Endothelial cell of umbilical vein (primary cell): ENCODE measurements at regions not wholly inside any gene's neighbourhood (a gene's known extent, or its start where the extent isn't known, plus 50 kb on each side); places are given as distances from the start of the nearest gene placed in this dataset.

Source experiments
- BruUV-seq: library from RNA; stranded (reverse); fragments of 400-500 nt; replicated peaks from 2 replicates; lab custom pipeline; 2021; lab: Mats Ljungman, UMichigan
- CTCF ChIA-PET: fragments of 300-600, 350-600 bp; sonication (Branson Sonifier 250); formaldehyde crosslinking; loops from one replicate; lab custom pipeline; 2021; ENCODE audit warnings: antibody characterized with exemption, inconsistent platforms; lab: Charles Lee
- POLR2A ChIA-PET: fragments of 300-600, 350-600 bp; sonication (Branson Sonifier 250); formaldehyde crosslinking; loops from one replicate; lab custom pipeline; 2021; ENCODE audit warnings: antibody characterized with exemption, inconsistent platforms; lab: Charles Lee
- DNase-seq: peaks from one replicate; pipeline ENCODE4 v3.0.0-alpha.2; 2011; ENCODE audit warnings: low read depth, low spot score
- FAIRE-seq: peaks from 2 replicates; lab custom pipeline; 2011; peaks lifted over from hg19 to GRCh38; lab: Jason Lieb, UNC
- H2AFZ ChIP-seq: 2 replicates; pipeline ENCODE4 v1.6.0; 2012; ENCODE audit warnings: low read depth, low read length, control low read depth, inconsistent platforms
- H3K27ac ChIP-seq: 2 replicates; pipeline ENCODE4 v1.5.1; 2011; ENCODE audit warnings: low read depth, mild to moderate bottlenecking, control low read depth, low read length, moderate library complexity; ENCODE audit not compliant: insufficient read depth
- H3K27me3 ChIP-seq, 2 experiments: 2 replicates each; pipeline versions ENCODE4 v1.6.0 to v1.6.1; 2011; ENCODE audit warnings: low read length in 2 of 2, mixed read lengths in 1 of 2; ENCODE audit not compliant: control insufficient read depth in 2 of 2, insufficient read depth in 2 of 2
- H3K36me3 ChIP-seq, 2 experiments: 2 replicates in 1 of 2; 3 replicates in 1 of 2; pipeline ENCODE4 v1.5.1; 2011; ENCODE audit warnings: low read length in 2 of 2, mild to moderate bottlenecking in 1 of 2, moderate library complexity in 1 of 2; ENCODE audit not compliant: control insufficient read depth in 2 of 2, insufficient read depth in 2 of 2; ENCODE audit errors: extremely low read depth in 1 of 2
- H3K4me1 ChIP-seq: 3 replicates; pipeline ENCODE4 v1.5.1; 2011; ENCODE audit warnings: mild to moderate bottlenecking, low read length; ENCODE audit not compliant: control insufficient read depth, insufficient read depth; ENCODE audit errors: extremely low read depth
- H3K4me2 ChIP-seq: 2 replicates; pipeline ENCODE4 v1.6.1; 2011; ENCODE audit warnings: low read length, control low read depth, mixed read lengths; ENCODE audit not compliant: insufficient read depth
- H3K4me3 ChIP-seq, 3 experiments: fragments of 200-600 bp in 1 of 3; sonication (generic), shearing (Covaris generic) in 1 of 3; replicated peaks in 1 of 3; 2 replicates each; pipeline ENCODE4 v1.5.1; 2011 to 2016; ENCODE audit warnings: control low read depth in 3 of 3, low read length in 3 of 3, mild to moderate bottlenecking in 2 of 3, inconsistent platforms in 1 of 3, low read depth in 1 of 3, moderate library complexity in 1 of 3; ENCODE audit not compliant: insufficient read depth in 1 of 3
- H3K79me2 ChIP-seq: 2 replicates; pipeline ENCODE4 v1.6.0; 2012; ENCODE audit warnings: low read length, inconsistent platforms; ENCODE audit not compliant: control insufficient read depth, insufficient read depth
- H3K9ac ChIP-seq: replicated peaks from 2 replicates; pipeline ENCODE3; 2011; ENCODE audit warnings: low read length, control low read depth; ENCODE audit not compliant: insufficient read depth; ENCODE audit errors: extremely low read depth
- H3K9me1 ChIP-seq: replicated peaks from 3 replicates; pipeline ENCODE4 v1.6.0; 2011; ENCODE audit warnings: mild to moderate bottlenecking, low read length; ENCODE audit not compliant: control insufficient read depth, insufficient read depth; ENCODE audit errors: extremely low read depth
- H3K9me3 ChIP-seq: replicated peaks from 2 replicates; pipeline ENCODE4 v1.5.1; 2012; ENCODE audit warnings: low read length, inconsistent platforms; ENCODE audit not compliant: control insufficient read depth, insufficient read depth
- H4K20me1 ChIP-seq: replicated peaks from 2 replicates; pipeline ENCODE3; 2011; ENCODE audit warnings: mild to moderate bottlenecking, low read length; ENCODE audit not compliant: control insufficient read depth, insufficient read depth; ENCODE audit errors: extremely low read depth
- CTCF ChIP-seq, 2 donors: IDR thresholded peaks; 1 replicate in 1 of 2; 2 replicates in 1 of 2; pipeline ENCODE4 v1.5.1; 2011; ENCODE audit warnings: low read length in 2 of 2, mild to moderate bottlenecking in 2 of 2, moderate library complexity in 2 of 2, control low read depth in 1 of 2, inconsistent platforms in 1 of 2, low read depth in 1 of 2; ENCODE audit not compliant: insufficient read depth in 1 of 2; ENCODE audit errors: extremely low read depth in 1 of 2
- EZH2 ChIP-seq: IDR thresholded peaks from 2 replicates; pipeline ENCODE4 v1.6.1; 2012; ENCODE audit warnings: borderline replicate concordance, low read depth, mild to moderate bottlenecking, moderate library complexity, low read length, inconsistent platforms; ENCODE audit not compliant: severe bottlenecking
- FOS ChIP-seq: IDR thresholded peaks from 2 replicates; pipeline ENCODE4 v1.6.1; 2011; ENCODE audit warnings: mild to moderate bottlenecking, low read length, moderate library complexity, borderline replicate concordance; ENCODE audit not compliant: insufficient read depth
- GATA2 ChIP-seq: IDR thresholded peaks from 2 replicates; pipeline ENCODE4 v1.7.0; 2011; ENCODE audit warnings: low read depth, mild to moderate bottlenecking, moderate library complexity, mixed read lengths, low read length; ENCODE audit not compliant: insufficient read length, insufficient read depth
- JUN ChIP-seq: IDR thresholded peaks from 2 replicates; pipeline ENCODE4 v1.6.1; 2011; ENCODE audit warnings: borderline replicate concordance, low read depth; ENCODE audit not compliant: insufficient read length, insufficient read depth
- MAX ChIP-seq: IDR thresholded peaks from 2 replicates; pipeline ENCODE4 v1.6.1; 2011; ENCODE audit not compliant: insufficient read depth, insufficient read length
- MYC ChIP-seq: IDR thresholded peaks from one replicate; pipeline ENCODE4 v1.6.1; 2011; ENCODE audit warnings: mild to moderate bottlenecking, low read depth, low read length
- POLR2A ChIP-seq: IDR thresholded peaks from 2 replicates; pipeline ENCODE4 v1.6.1; 2012; ENCODE audit warnings: low read depth, mild to moderate bottlenecking, control low read depth, low read length
- POLR2AphosphoS5 ChIP-seq: IDR thresholded peaks from 2 replicates; pipeline ENCODE4 v1.6.1; 2012; ENCODE audit warnings: low read depth, mild to moderate bottlenecking, control low read depth, low read length, moderate library complexity; ENCODE audit not compliant: insufficient read depth
- dilution Hi-C: fragments of 300-500 bp; cut with MboI; formaldehyde crosslinking; loops from one replicate; pipeline ENCODE4 v1.15.0; 2019; ENCODE audit warnings: low sequenced_read_pairs; ENCODE audit not compliant: extremely low pct_ligation_motif_present
- intact Hi-C: fragments of 100-400 bp; cut with micrococcal nuclease; formaldehyde crosslinking; loops from one replicate; pipeline ENCODE4 v1.10.0; 2022

- Histone ChIP-seq H3K9ac (no peak overlapping the region), H4K20me1 (no peaks in the 10 kb centered on the region), H3K27ac (no peak overlapping the region), H3K4me2 (no peak overlapping the region), H3K79me2 (no peaks in the 10 kb centered on the region), H3K27me3 (no peaks in the 10 kb centered on the region), H3K4me1 (no peaks in the 10 kb centered on the region), H2AFZ (no peak overlapping the region), H3K9me3 (peaks cover 2% of the 10 kb centered on the region), H3K9me1 (no peaks in the 10 kb centered on the region), H3K4me3 (no peak overlapping the region), H3K36me3 (no peaks in the 10 kb centered on the region)
- intact Hi-C loops (no loop called here), dilution Hi-C loops (no loop called here)
- FAIRE-seq (no peak), DNase-seq (no peak)
- no TSS peak for BruUV-seq
- ChIA-PET CTCF (no interaction called here), POLR2A (no interaction called here)
- no peak for TF ChIP-seq MAX
- TF ChIP-seq POLR2AphosphoS5, result no peak
- no peak for TF ChIP-seq EZH2
- no peak for TF ChIP-seq FOS
- no peak for TF ChIP-seq POLR2A
- TF ChIP-seq GATA2, result no peak
- TF ChIP-seq JUN, result no peak
- TF ChIP-seq CTCF (IDR thresholded peaks at IDR 0.05; ENCODE audit: extremely low read depth in 1 of 2, insufficient read depth in 1 of 2, low read depth in 1 of 2, low read length in 2 of 2), result no peak
- no peak for TF ChIP-seq MYC
Observed at GRCh38 chr2:2898744-2899143, 478.9 kb downstream of the EIPR1 start.
